HG03521 (cell line): ENCODE measurements at regions not wholly inside any gene's neighbourhood (a gene's known extent, or its start where the extent isn't known, plus 50 kb on each side); places are given as distances from the start of the nearest gene placed in this dataset.

Experiments used
- ATAC-seq: cut with Tn5 transposase; IDR thresholded peaks from one replicate; pipeline ENCODE4 v1.9.1; 2021; ENCODE audit warnings: mild to moderate bottlenecking, moderate library complexity; ENCODE audit not compliant: unreplicated experiment

- ATAC-seq, result no peak
These were observed 246.2 kb downstream of the LRFN2 start for GRCh38 chr6:40340957-40341356.

- ATAC-seq, result no peak
These were observed 247.0 kb downstream of the LRFN2 start for GRCh38 chr6:40340196-40340595.

GRCh38 chr6:40338306-40338705 lies 248.9 kb downstream of the LRFN2 start:
- ATAC-seq, result no peak

GRCh38 chr6:40336940-40337760 lies 250.0 kb downstream of the LRFN2 start:
- no peak for ATAC-seq

- ATAC-seq, result no peak
These were observed 250.9 kb downstream of the LRFN2 start for GRCh38 chr6:40336296-40336695.

GRCh38 chr6:40334496-40335270 lies 252.5 kb downstream of the LRFN2 start:
- no peak for ATAC-seq

GRCh38 chr6:40331545-40331944 lies 255.6 kb downstream of the LRFN2 start:
- no peak for ATAC-seq

- no peak for ATAC-seq
These were observed 256.9 kb downstream of the LRFN2 start for GRCh38 chr6:40330301-40330721.

- ATAC-seq, result no peak
These were observed 258.1 kb downstream of the LRFN2 start for GRCh38 chr6:40328986-40329545.

- ATAC-seq, result no peak
These were observed 258.7 kb downstream of the LRFN2 start for GRCh38 chr6:40328386-40328985.

- ATAC-seq, result no peak
These were observed 260.3 kb downstream of the LRFN2 start for GRCh38 chr6:40326714-40327421.

- no peak for ATAC-seq
These were observed 261.4 kb downstream of the LRFN2 start for GRCh38 chr6:40325791-40326190.

GRCh38 chr6:40325041-40325440 lies 262.1 kb downstream of the LRFN2 start:
- ATAC-seq, result no peak

- ATAC-seq, result no peak
These were observed 263.1 kb downstream of the LRFN2 start for GRCh38 chr6:40323881-40324634.

GRCh38 chr6:40322336-40322735 lies 264.8 kb downstream of the LRFN2 start:
- no peak for ATAC-seq

- no peak for ATAC-seq
These were observed 265.5 kb downstream of the LRFN2 start for GRCh38 chr6:40321616-40322015.

GRCh38 chr6:40320947-40321346 lies 266.2 kb downstream of the LRFN2 start:
- ATAC-seq, result no peak

GRCh38 chr6:40320441-40320840 lies 266.7 kb downstream of the LRFN2 start:
- no peak for ATAC-seq

- ATAC-seq, result no peak
These were observed 268.0 kb downstream of the LRFN2 start for GRCh38 chr6:40319124-40319523.

- no peak for ATAC-seq
These were observed 272.1 kb downstream of the LRFN2 start for GRCh38 chr6:40315060-40315459.
